Sigmoid colon (tissue), 6 donors: ENCODE measurements at regions not wholly inside any gene's neighbourhood (a gene's known extent, or its start where the extent isn't known, plus 50 kb on each side); places are given as distances from the start of the nearest gene placed in this dataset.

Experiments used
- DNase-seq: peaks from one replicate; pipeline ENCODE4 v3.0.0-alpha.2; 2019
- H3K27ac ChIP-seq, 4 donors: fragments of 200-600 bp; sonication (generic); one replicate each; pipeline ENCODE4 v1.5.1; 2016 to 2019; ENCODE audit warnings: mild to moderate bottlenecking in 1 of 4
- H3K27me3 ChIP-seq, 3 donors: fragments of 200-600 bp; sonication (generic); one replicate each; pipeline ENCODE4 v1.5.1; 2019; ENCODE audit warnings: mild to moderate bottlenecking in 1 of 3
- H3K36me3 ChIP-seq, 4 donors: fragments of 200-600 bp; sonication (generic); one replicate each; pipeline ENCODE4 v1.5.1; 2016 to 2019
- H3K4me1 ChIP-seq, 4 donors: fragments of 200-600 bp; sonication (generic); one replicate each; pipeline ENCODE4 v1.5.1; 2017 to 2019
- H3K4me3 ChIP-seq, 4 donors: fragments of 200-600 bp; sonication (generic); one replicate each; pipeline ENCODE4 v1.5.1; 2017 to 2019; ENCODE audit warnings: mild to moderate bottlenecking in 2 of 4, moderate library complexity in 1 of 4
- H3K9me3 ChIP-seq, 4 donors: fragments of 200-600 bp in 3 of 4; sonication (generic) in 3 of 4; one replicate each; pipeline versions ENCODE4 v1.5.1 to v1.6.1; 2013 to 2019
- EP300 ChIP-seq, 4 donors: sonication (generic); formaldehyde crosslinking; IDR thresholded peaks; one replicate each; pipeline ENCODE4 v1.6.1; 2017; ENCODE audit warnings: antibody characterized with exemption in 4 of 4
- POLR2A ChIP-seq, 2 donors: fragments of 450-650 bp; IDR thresholded peaks; one replicate each; pipeline ENCODE4 v1.6.1; 2016; ENCODE audit warnings: antibody characterized with exemption in 2 of 2, mild to moderate bottlenecking in 2 of 2, moderate library complexity in 2 of 2
- POLR2AphosphoS5 ChIP-seq, 4 donors: sonication (generic); formaldehyde crosslinking; IDR thresholded peaks; one replicate each; pipeline ENCODE4 v1.6.1; 2017; ENCODE audit warnings: antibody characterized with exemption in 4 of 4
- WGBS, 2 donors: extraction: QIAGEN DNeasy Blood & Tissue Kit; methylation state at CpG; one replicate each; pipeline ENCODE4 v1.1.7; 2013; 5-methylcytosine and 5-hydroxymethylcytosine counted together
- intact Hi-C: fragments of 100-400 bp; cut with DNase I; formaldehyde crosslinking; loops from one replicate; pipeline ENCODE4 v1.15.1; 2023
- TF ChIP-seq, protein P1 (sequence below), 4 experiments: fragments of 450-650 bp in 3 of 4; fragments of 200-600 bp in 1 of 4; IDR thresholded peaks; one replicate each; pipeline ENCODE4 v1.5.1; 2016 to 2019; ENCODE audit warnings: antibody characterized with exemption in 4 of 4, mild to moderate bottlenecking in 3 of 4, moderate library complexity in 2 of 4
- donor health status: healthy with polysubstance abuse.
- donor health status: healthy.

DNA sequence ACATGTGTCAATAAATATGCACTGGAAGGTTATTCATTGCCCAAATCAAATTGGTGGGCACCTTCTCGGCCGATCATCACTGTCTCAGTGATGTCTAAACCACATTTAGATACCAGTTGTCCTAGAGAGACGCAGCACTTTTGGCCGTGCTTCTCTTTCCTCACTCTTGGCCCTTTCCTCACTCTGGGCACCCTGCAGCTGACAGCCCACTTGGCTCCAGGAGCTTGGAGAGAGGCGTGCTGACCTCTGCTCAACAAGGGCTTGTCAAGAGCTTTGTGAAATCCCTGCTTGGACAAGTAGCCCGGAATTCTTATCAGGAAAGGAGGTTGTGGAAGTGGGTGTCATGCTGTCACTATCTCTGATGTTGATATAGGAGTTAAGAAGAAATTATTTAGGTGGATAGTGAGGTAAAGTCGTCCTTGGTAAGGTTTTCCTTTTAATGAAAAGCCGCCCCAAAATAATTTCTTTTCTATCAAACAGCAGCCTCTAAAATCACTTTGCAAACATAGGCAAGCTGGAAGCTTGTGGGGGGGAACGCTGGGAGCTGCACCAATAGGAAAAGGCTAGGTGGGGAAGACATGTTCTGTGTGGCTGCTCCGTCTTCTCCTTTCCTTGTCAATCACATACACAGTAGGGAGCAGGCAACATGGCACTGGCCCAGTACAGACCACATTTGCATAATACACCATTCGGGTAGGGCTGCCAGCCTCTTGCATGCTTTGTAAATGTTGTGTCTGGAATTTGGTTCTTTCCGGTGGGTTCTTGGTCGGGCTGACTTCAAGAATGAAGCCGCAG lies 126.8 kb upstream of the UBE3A start:
- Histone ChIP-seq H3K4me3 (no peak overlapping the region), H3K27me3 (no peaks in the 10 kb centered on the region), H3K4me1 (peaks cover 0 to 24% (median 20%) of the 10 kb centered on the region in 4 donors), H3K36me3 (no peaks in the 10 kb centered on the region), H3K27ac (no peak overlapping the region), H3K9me3 (peaks cover 0 to 6% (median 0%) of the 10 kb centered on the region in 4 donors)
- TF ChIP-seq EP300 (IDR thresholded peaks at IDR 0.05) (no peak), POLR2AphosphoS5 (IDR thresholded peaks at IDR 0.05) (no peak), POLR2A (IDR thresholded peaks at IDR 0.05) (no peak)
- TF ChIP-seq, protein P1, sequence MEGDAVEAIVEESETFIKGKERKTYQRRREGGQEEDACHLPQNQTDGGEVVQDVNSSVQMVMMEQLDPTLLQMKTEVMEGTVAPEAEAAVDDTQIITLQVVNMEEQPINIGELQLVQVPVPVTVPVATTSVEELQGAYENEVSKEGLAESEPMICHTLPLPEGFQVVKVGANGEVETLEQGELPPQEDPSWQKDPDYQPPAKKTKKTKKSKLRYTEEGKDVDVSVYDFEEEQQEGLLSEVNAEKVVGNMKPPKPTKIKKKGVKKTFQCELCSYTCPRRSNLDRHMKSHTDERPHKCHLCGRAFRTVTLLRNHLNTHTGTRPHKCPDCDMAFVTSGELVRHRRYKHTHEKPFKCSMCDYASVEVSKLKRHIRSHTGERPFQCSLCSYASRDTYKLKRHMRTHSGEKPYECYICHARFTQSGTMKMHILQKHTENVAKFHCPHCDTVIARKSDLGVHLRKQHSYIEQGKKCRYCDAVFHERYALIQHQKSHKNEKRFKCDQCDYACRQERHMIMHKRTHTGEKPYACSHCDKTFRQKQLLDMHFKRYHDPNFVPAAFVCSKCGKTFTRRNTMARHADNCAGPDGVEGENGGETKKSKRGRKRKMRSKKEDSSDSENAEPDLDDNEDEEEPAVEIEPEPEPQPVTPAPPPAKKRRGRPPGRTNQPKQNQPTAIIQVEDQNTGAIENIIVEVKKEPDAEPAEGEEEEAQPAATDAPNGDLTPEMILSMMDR (IDR thresholded peaks at IDR 0.05), result no peak
- intact Hi-C loops, result no loop called here
- 78 to 79% methylated on average over 14 of the region's 14 CpGs for WGBS, 2 donors
- DNase-seq, result no peak

DNA sequence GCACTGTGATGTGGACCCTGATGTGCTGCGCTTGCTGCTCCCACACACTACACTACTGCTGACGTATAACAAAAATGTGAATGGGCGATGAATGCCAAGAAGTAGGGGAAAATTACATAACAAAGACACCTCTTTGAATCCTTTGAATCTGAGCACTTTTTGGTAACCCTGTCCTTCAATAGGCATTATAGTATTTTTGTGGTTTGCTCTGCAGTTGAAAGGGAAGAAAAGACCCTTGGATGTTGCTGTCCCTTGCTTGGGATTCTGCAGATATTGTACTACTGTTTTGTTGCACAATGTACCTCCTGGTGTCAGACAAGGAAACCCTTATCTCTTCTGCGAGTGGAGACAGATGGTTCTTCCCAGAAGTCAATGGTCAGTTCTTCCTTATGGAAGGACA lies 124.8 kb upstream of the UBE3A start:
- H3K4me3 ChIP-seq, result no peak overlapping the region
- no peak for DNase-seq
- H3K9me3 ChIP-seq, result peaks cover 0 to 6% (median 0%) of the 10 kb centered on the region in 4 donors
- peaks cover 0 to 19% (median 12%) of the 10 kb centered on the region in 4 donors for H3K4me1 ChIP-seq
- H3K27me3 ChIP-seq, result no peaks in the 10 kb centered on the region
- WGBS, 2 donors, result 81 to 83% methylated on average over 4 of the region's 4 CpGs
- no peak overlapping the region for H3K27ac ChIP-seq
- TF ChIP-seq POLR2AphosphoS5 (IDR thresholded peaks at IDR 0.05) (no peak), EP300 (IDR thresholded peaks at IDR 0.05) (no peak), POLR2A (IDR thresholded peaks at IDR 0.05) (no peak)
- TF ChIP-seq, protein P1 (IDR thresholded peaks at IDR 0.05), result no peak
- H3K36me3 ChIP-seq, result no peaks in the 10 kb centered on the region
- intact Hi-C loops, result no loop called here

DNA sequence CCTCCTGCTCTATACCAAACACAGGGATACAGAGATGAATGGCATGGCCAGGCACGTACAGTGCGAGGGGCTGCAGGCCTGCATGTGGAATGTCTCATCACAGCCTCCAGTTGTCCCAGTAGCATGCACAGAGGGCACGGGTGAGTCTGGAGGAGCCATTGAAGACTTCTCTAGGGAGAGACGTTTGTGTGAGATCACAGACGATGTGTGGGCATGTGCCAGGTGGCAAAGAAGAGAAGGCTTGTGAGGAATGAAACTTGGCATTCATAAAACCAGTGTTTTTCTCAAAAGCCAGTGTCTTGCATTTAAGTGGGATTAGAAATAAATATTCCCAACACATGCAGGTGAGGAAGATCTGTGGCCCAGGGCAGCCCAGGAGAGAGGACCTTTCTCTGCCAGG lies 119.1 kb upstream of the UBE3A start:
- WGBS, 2 donors, result 84 to 86% methylated on average over 5 of the region's 5 CpGs
- intact Hi-C loops, result no loop called here

DNA sequence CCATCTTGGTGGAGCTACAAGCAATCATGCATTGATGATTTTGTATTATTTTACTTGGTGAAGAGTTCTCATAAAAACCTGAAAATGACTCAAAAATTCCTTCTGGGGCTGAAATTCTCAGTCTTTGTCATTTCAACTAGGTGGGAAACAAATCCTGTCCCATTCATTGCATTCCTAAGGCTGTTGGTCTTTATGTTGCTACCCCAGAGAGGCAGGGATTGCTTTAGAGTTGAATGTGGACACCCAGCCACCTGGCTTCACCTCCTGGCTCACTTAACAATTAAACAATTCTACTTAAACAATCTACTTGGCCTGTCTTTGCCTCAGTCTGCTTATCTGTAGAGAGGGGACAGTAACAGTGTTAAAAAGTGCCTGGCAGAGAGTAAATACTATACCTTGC lies 117.3 kb upstream of the UBE3A start:
- H3K27me3 ChIP-seq, result no peaks in the 10 kb centered on the region
- H3K27ac ChIP-seq, result no peak overlapping the region
- no peak for DNase-seq
- no peaks in the 10 kb centered on the region for H3K9me3 ChIP-seq
- H3K4me3 ChIP-seq, result no peak overlapping the region
- H3K4me1 ChIP-seq, result peaks cover 0 to 11% (median 3%) of the 10 kb centered on the region in 4 donors
- no peaks in the 10 kb centered on the region for H3K36me3 ChIP-seq
- TF ChIP-seq POLR2A (IDR thresholded peaks at IDR 0.05) (no peak), EP300 (IDR thresholded peaks at IDR 0.05) (no peak), POLR2AphosphoS5 (IDR thresholded peaks at IDR 0.05) (no peak)
- TF ChIP-seq, protein P1 (IDR thresholded peaks at IDR 0.05), result no peak
- intact Hi-C loops, result no loop called here

More for the DNA sequence above, 119.1 kb upstream of the UBE3A start:
- no peaks in the 10 kb centered on the region for H3K9me3 ChIP-seq
- DNase-seq, result no peak
- H3K36me3 ChIP-seq, result no peaks in the 10 kb centered on the region
- no peak for TF ChIP-seq POLR2AphosphoS5 (IDR thresholded peaks at IDR 0.05)
- TF ChIP-seq POLR2A (IDR thresholded peaks at IDR 0.05), result no peak
- TF ChIP-seq, protein P1 (IDR thresholded peaks at IDR 0.05), result no peak
- no peak for TF ChIP-seq EP300 (IDR thresholded peaks at IDR 0.05)
- H3K27me3 ChIP-seq, result no peaks in the 10 kb centered on the region
- H3K27ac ChIP-seq, result no peak overlapping the region
- peaks cover 0 to 11% (median 3%) of the 10 kb centered on the region in 4 donors for H3K4me1 ChIP-seq
- no peak overlapping the region for H3K4me3 ChIP-seq
